ENCODE measurements at regions not wholly inside any gene's neighbourhood (a gene's known extent, or its start where the extent isn't known, plus 50 kb on each side); places are given as distances from the start of the nearest gene placed in this dataset.

DNA sequence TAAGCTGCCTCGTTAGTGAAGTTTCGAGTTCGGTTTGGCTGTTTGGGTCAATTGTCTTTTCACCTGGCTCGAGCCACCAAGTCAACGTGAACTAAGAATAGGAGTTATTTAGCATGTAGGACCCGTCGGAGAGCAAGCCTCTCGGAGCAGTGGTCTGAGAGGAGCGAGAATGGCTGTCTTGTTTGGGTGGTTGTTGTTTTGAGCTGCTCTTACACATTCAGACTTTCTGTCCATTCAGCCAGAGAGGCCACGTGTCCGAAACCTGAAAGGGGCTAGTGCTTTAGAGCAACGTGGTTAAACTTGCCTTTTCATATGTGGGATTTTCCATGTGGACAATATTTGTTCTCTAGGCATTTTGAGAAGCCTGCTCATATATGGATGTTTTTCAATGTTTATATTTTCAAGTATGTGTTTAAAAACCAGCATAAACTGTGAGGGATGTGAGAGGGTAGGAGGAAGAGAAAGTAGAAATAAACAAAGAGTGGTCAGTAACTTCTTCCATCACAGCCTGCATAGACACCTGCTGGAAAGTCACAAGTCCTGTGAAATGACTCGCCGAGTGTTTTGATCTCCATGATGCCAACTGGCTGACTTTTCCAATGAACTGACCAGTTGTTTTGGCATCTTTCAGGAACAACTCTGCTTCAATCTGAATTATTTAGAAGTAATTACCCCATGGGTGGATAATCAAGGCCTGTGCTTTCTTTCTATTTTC lies 221.0 kb downstream of the ASCL1 start:
- in situ Hi-C loops (cut with HindIII; ENCODE audit: low sequenced_read_pairs), result no loop called here

DNA sequence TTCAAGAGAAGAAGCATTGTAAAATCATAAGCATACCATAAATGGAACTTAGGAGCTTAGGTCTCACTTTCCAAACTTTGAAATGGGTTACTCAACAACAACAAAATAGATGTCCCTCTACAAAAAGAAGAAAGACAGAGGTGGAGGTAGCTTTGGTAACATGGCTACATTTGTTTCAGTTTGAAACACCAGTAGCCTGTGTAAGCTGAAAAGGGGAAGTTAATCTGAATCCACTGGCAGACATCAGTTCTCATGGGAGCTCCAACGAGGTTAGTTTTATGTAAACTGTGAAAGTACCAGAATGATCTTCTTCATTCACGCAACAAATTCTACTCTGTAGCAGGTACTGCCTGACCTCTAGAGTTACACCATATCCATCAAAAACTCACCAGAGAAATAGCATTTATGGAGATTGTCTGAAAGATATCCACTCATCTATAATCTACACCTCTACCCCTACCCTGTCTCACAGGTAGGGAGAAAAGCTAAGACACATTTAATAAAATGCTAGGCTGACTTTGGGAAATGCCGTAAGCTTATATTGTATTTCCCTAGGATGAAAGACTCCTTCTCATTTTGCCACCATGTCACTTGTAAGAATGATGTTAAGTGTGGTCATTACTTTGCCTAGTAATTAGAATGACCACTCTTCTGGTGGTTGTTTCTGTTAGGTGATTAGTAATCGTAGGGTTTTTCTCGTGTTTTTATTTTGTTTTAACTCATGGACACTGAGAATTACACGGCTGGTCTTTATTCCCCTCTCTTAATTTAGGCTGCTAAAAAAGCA lies 224.1 kb downstream of the ASCL1 start:
- in situ Hi-C loops (cut with HindIII; ENCODE audit: low sequenced_read_pairs), result no loop called here

DNA sequence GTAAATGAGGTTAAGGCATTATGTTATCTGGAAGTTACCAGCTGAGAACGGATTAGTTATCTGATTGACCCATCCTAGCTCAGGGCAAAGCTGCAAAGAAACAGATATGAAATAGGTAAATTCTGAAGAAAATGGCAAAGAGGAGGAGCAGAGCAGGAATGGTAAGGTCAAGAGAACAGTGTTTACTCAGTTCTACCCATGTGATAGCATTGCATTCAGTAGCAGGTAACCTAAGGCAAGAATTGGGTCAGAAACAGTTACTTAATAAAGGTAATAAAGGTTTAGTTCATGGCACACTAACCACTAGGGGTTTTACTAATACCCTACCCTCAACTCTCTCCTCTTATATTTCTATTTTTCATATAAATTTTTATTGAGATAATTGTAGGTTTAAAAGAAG lies 224.8 kb downstream of the ASCL1 start:
- in situ Hi-C loops (cut with HindIII; ENCODE audit: low sequenced_read_pairs), result no loop called here

DNA sequence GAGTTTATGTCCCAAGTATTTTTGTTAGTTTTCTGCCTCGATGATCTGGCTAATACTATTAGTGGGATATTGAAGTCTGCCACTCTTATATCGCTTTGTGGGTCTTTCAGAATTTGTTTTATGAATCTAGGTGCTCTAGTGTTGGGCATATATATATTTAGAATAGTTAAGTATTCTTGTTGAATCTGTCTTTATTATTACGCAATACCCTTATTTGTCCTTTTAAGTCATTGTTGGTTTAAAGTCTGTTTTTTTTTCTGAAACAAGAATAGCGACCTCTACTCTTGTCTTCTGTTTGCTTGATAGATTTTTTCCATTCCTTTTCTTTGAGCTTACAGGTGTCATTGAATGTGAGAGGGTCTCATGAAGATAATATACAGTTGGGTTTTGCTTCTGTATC lies 239.0 kb downstream of the ASCL1 start:
- in situ Hi-C loops (cut with HindIII; ENCODE audit: low sequenced_read_pairs), result no loop called here

DNA sequence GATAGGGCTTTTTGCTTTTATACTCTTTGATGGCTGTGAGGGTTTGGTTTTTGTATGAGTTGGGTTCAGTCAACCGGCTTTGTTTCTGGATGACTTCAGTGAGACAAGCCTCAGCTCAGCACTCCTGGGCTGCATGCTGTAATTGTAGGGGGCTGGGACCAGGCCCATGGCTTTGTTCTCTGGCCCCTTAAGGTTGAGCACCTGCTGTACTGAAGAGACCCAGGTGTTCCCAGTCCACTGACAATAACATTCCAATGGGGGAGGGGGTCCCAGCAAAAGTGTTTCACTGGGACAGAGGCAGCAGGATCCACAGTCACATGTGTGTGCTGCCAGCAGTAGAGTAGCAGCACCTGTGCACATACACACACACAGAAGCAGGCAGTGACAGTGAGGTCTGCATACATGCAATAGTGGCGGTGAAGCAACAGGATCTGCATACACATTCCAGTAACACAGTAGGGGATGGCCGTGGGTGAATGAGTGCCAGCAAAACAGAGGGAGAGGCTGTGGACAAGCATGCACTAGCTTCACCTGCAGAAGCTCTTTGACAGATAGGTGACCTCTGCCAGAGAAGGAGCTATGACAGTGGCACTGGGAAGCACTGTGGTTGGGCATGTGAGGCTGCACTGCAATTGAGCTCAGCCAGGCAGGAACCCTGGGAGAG lies 240.4 kb downstream of the ASCL1 start:
- in situ Hi-C loops (cut with HindIII; ENCODE audit: low sequenced_read_pairs), result no loop called here

DNA sequence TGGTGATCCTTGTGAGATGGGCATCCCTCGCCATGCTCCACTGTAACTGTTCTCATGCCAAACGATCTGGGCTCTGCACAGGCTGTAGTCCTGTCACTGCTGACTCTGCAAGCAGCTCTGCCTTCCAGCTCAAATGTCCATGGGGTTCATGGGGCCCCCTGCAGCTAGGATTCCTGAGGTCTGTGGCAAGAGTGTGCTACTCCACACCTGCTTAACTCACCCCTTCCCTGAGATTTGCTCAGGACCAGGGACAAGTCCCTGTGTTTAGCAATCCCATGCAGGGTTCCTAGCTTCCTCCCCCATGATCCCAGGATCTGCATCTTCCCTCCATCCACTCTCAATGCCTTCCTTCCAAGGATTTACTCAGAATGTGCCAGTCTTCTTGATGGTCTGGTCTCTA lies 241.0 kb downstream of the ASCL1 start:
- in situ Hi-C loops (cut with HindIII; ENCODE audit: low sequenced_read_pairs), result no loop called here

DNA sequence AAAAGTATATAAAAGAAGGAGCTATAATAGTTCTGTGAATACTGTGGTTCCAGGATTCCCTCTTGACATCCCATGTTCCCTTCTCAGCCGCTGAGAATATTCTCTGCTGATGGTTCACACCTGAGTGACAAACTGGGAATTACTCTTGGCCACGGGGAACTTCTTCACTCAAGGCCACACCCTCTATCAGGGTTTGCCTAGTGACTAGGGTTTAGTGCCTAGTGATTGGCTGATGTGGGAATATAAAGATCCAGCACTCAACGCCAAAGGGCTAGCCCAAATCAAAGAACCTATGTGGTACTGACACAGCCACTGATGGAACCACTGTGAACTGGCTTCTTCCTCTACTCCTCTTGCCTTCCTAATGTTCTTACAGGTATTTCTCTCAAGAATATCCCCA lies 248.4 kb downstream of the ASCL1 start:
- in situ Hi-C loops (cut with HindIII; ENCODE audit: low sequenced_read_pairs), result no loop called here

DNA sequence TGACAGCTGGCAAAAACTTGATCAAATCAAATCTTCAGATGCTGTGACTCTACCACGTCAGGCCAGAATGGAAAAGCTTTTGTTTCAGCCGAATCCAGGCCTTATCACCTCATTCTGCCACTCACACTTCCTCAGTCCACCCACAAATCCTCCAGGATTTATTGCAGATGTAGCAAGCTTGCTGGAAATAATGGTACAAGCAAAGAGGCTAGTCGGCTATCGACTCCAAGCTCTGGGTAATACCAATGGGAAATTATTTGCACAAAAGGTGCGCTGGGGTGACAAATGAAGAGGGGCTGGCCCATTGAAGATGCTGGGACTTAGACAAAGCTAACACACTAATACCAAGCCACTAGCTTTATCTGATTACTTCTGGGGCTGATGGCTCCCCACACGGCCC lies 250.5 kb downstream of the ASCL1 start:
- in situ Hi-C loops (cut with HindIII; ENCODE audit: low sequenced_read_pairs), result no loop called here

DNA sequence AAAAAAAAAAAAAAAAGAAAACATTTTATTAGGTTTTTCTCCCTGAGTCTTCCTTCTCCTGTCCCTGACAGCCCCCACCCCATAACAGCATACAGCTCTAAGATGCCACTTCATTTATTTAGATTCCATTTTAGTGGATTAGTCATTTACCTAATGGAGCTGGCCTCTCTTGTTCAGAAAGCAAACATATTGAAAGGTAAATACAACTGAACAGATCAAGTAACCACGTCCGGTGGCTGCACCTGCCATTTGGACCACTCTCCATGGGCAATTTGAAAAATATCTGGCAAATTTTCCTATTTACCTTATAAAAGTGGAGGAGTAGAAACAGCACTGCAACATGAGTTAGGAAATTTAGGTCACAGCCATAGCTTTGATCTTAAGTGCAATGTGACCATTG lies 254.6 kb downstream of the C12orf42 start:
- in situ Hi-C loops (cut with HindIII; ENCODE audit: low sequenced_read_pairs), result no loop called here

DNA sequence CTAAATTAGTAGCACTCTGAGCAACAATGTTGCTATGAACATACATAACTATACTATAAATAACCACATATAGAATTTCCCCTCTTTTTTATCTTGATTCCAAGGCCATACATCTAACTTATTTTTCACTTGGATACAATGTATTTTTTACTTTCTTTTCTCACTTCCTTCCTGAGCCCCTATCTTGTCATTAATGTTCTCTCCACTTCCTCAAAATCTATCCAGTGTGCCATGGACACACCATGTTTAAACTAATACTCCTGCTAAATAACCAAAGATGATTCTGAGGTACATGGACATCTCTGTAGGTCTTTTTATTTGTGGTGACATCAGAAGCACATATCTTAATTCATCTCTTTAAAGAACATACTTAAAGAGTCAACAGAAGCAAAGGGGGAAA lies 251.2 kb downstream of the C12orf42 start:
- in situ Hi-C loops (cut with HindIII; ENCODE audit: low sequenced_read_pairs), result no loop called here

DNA sequence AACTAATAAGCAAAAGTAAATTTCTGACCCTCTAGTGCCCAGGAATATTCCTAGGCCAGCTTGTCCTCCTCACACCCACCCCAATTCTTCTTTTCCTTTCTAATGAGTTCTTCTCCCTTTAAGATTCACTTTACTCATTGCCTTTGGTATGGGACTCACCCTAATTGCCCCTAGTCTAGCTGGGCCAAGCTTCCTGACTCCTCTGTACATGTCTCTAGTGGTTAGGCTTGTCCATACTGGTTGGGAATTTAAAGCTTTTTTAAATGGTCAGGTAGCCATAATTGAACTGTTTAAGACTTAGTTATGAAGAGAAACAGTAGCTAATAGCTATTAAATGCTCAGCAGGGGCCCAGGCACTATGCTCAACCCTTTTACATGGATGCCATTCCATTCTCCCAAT lies 248.2 kb downstream of the C12orf42 start:
- in situ Hi-C loops (cut with HindIII; ENCODE audit: low sequenced_read_pairs), result no loop called here

DNA sequence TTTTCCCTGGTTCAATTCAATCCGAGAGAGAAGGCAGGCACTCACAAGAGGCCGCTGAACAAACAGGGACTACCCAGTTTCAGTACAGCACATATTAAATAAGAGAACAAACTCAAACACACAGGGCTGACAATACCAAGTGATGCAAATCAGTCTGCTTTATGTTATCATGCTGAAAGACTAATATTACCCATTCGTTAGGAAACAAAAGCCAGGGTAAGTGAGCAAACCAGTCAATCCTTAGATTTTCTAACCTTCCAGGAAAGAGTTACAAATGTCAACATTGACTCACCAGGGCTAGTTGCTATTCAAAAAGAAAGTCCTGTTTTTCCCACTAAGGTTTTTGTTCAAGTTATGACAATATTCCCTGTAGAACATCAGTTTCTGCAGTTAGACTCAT lies 246.2 kb downstream of the C12orf42 start:
- in situ Hi-C loops (cut with HindIII; ENCODE audit: low sequenced_read_pairs), result no loop called here

DNA sequence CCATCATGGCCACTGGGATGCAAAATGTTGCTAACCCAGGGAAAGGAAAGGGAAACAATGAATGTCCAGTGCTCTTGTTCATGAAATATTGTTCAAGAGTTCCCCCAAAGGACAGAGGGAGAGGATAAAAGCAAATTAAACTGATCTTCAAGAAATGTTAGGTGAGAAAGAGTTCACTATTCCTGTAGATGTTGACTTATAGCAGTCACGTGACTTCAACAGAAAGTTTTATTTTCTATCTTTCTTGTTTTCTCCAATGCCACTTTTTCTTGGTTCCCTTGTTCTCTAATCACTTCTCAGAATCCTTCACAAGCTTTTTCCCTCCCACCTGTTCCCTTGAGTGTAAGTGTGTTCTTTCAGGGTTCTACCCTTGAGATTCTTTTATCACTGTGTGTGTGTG lies 245.3 kb downstream of the C12orf42 start:
- in situ Hi-C loops (cut with HindIII; ENCODE audit: low sequenced_read_pairs), result no loop called here
